Nephron (organoid): ENCODE measurements at regions not wholly inside any gene's neighbourhood (a gene's known extent, or its start where the extent isn't known, plus 50 kb on each side); places are given as distances from the start of the nearest gene placed in this dataset.

Source experiments
- H3K27ac Mint-ChIP-seq, 3 experiments: 2 replicates each; pipeline ENCODE4 v1.8.0; 2020; ENCODE audit warnings: mixed read lengths in 3 of 3, mild to moderate bottlenecking in 2 of 3, moderate library complexity in 1 of 3
- H3K27me3 Mint-ChIP-seq: 2 replicates; pipeline ENCODE4 v1.8.0; 2021; ENCODE audit warnings: low read depth, mild to moderate bottlenecking, moderate library complexity, mixed read lengths
- H3K36me3 Mint-ChIP-seq: 2 replicates; pipeline ENCODE4 v1.8.0; 2020; ENCODE audit warnings: low read depth, mixed read lengths
- H3K4me1 Mint-ChIP-seq: 2 replicates; pipeline ENCODE4 v1.8.0; 2020; ENCODE audit warnings: mixed read lengths
- H3K4me3 Mint-ChIP-seq, 3 experiments: 2 replicates each; pipeline ENCODE4 v1.8.0; 2020; ENCODE audit warnings: mild to moderate bottlenecking in 3 of 3, mixed read lengths in 3 of 3, moderate library complexity in 2 of 3
- H3K9me3 Mint-ChIP-seq: 2 replicates; pipeline ENCODE4 v1.8.0; 2020; ENCODE audit warnings: mixed read lengths
- CTCF ChIP-seq, 3 experiments: fragments of 200-600 bp; sonication (generic); IDR thresholded peaks; one replicate each; pipeline ENCODE4 v1.5.0; 2021; ENCODE audit warnings: antibody characterized with exemption in 3 of 3; ENCODE audit not compliant: unreplicated experiment in 3 of 3

DNA sequence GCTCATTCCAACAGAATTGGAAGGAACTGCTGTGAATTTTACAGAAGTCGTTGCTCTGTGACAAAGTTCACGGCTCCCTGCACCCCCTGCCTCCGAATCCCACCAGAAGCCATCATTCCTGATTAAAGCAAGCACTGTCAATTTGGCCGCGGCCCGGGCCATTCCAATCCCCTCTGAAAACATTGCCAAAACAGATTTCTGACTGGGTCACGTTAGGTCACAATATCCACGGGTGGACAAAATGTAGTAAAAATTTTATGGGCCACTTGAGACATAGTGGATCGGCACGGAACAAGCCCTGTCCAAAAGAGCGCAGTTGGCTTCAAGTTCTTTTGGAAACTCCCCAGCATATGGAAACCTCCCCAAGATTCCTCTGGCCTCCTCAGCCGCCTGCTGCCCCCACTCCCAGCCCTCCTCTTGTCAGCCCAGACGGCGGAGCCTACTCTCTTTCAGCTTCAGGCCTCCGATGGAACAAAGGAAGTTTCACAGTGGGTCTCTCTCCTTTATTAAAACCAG lies 67.2 kb upstream of the IFNAR2 start:
- no peaks in the 10 kb centered on the region for H3K36me3 Mint-ChIP-seq
- no peak overlapping the region for H3K4me3 Mint-ChIP-seq
- H3K9me3 Mint-ChIP-seq: peaks cover 5% of the 10 kb centered on the region
- peaks cover 8% of the 10 kb centered on the region for H3K4me1 Mint-ChIP-seq
- H3K27ac Mint-ChIP-seq: peak overlapping the region in 2 of 3 experiments; percentile 17 to 23
- TF ChIP-seq CTCF (IDR thresholded peaks at IDR 0.05; ENCODE audit: unreplicated experiment in 3 of 3): no peak
- H3K27me3 Mint-ChIP-seq: peaks cover 66% of the 10 kb centered on the region

- no peak for TF ChIP-seq CTCF (IDR thresholded peaks at IDR 0.05; ENCODE audit: unreplicated experiment in 3 of 3)
- Mint-ChIP-seq H3K27ac (no peak overlapping the region), H3K36me3 (no peaks in the 10 kb centered on the region), H3K9me3 (peaks cover 8% of the 10 kb centered on the region), H3K4me1 (no peaks in the 10 kb centered on the region), H3K27me3 (peaks cover 67% of the 10 kb centered on the region), H3K4me3 (no peak overlapping the region)
Measured at GRCh38 chr21:33168886-33169285, 60.9 kb upstream of the IFNAR2 start.

- no peak for TF ChIP-seq CTCF (IDR thresholded peaks at IDR 0.05; ENCODE audit: unreplicated experiment in 3 of 3)
- Mint-ChIP-seq H3K4me3 (no peak overlapping the region), H3K4me1 (no peaks in the 10 kb centered on the region), H3K9me3 (peaks cover 8% of the 10 kb centered on the region), H3K27me3 (peaks cover 64% of the 10 kb centered on the region), H3K36me3 (no peaks in the 10 kb centered on the region), H3K27ac (no peak overlapping the region)
Measured at GRCh38 chr21:33169359-33169758, 60.4 kb upstream of the IFNAR2 start.

- Mint-ChIP-seq H3K27me3 (peaks cover 66% of the 10 kb centered on the region), H3K36me3 (no peaks in the 10 kb centered on the region), H3K27ac (no peak overlapping the region), H3K9me3 (peaks cover 6% of the 10 kb centered on the region), H3K4me3 (no peak overlapping the region), H3K4me1 (no peaks in the 10 kb centered on the region)
- TF ChIP-seq CTCF (IDR thresholded peaks at IDR 0.05; ENCODE audit: unreplicated experiment in 3 of 3): no peak
Measured at GRCh38 chr21:33171616-33172169, 58.0 kb upstream of the IFNAR2 start.

GRCh38 chr21:33174756-33175155 lies 55.0 kb upstream of the IFNAR2 start:
- Mint-ChIP-seq H3K4me3 (no peak overlapping the region), H3K9me3 (no peaks in the 10 kb centered on the region), H3K36me3 (no peaks in the 10 kb centered on the region), H3K27ac (no peak overlapping the region), H3K4me1 (no peaks in the 10 kb centered on the region), H3K27me3 (peaks cover 46% of the 10 kb centered on the region)
- no peak for TF ChIP-seq CTCF (IDR thresholded peaks at IDR 0.05; ENCODE audit: unreplicated experiment in 3 of 3)
